ENCODE measurements at regions not wholly inside any gene's neighbourhood (a gene's known extent, or its start where the extent isn't known, plus 50 kb on each side); places are given as distances from the start of the nearest gene placed in this dataset.

DNA sequence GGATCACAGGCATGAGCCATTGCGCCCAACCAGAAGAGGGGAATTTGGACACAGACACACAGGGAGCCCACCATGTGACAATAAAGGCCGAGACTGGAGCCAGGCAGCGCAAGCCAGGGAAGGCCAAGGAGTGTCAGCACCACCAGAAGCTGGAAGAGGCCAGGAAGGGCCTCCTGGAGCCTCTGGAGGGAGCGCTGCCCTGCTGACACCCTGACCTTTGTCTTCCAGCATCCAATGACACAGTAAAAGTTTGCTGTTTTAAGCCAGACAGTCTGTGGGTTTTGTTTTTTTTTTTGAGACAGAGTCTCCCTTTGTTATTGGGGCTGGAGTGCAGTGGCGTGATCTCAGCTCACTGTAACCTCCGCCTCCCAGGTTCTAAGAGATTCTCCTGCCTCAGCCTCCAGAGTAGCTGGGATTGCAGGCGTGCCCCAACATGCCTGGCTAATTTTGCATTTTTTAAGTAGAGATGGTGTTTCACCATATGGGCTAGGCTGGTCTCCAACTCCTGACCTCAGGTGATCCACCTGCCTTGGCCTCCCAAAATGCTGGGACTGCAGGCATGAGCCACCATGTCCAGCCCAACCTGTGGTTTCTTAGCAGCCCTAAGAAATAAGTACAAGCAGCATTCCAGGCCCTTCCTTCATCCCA is 215.8 kb downstream of the CTTN start:
- no peak for TF ChIP-seq EZH2 (IDR thresholded peaks at IDR 0.05; ENCODE audit: low read length, missing control alignments)
- TF ChIP-seq CTCF (conservative IDR thresholded peaks at IDR 0.05 in 1 of 2, IDR thresholded peaks at IDR 0.05 in 1 of 2; ENCODE audit: low read depth in 1 of 2, low read length in 2 of 2): no peak
